Kidney epithelial cell (primary cell): ENCODE measurements at regions not wholly inside any gene's neighbourhood (a gene's known extent, or its start where the extent isn't known, plus 50 kb on each side); places are given as distances from the start of the nearest gene placed in this dataset.

Experiments used
- DNase-seq: peaks from one replicate; pipeline ENCODE4 v3.0.0-alpha.2; 2010; ENCODE audit warnings: low read depth
- H3K27me3 ChIP-seq: 2 replicates; pipeline ENCODE4 v1.6.0; 2011; ENCODE audit warnings: low read length; ENCODE audit not compliant: control insufficient read depth, insufficient read depth
- H3K36me3 ChIP-seq: 2 replicates; pipeline ENCODE4 v1.5.1; 2011; ENCODE audit warnings: low read length; ENCODE audit not compliant: control insufficient read depth, insufficient read depth
- H3K4me3 ChIP-seq: 2 replicates; pipeline ENCODE4 v1.5.1; 2011; ENCODE audit warnings: low read depth, mild to moderate bottlenecking, control low read depth, low read length
- TF ChIP-seq, protein P1 (sequence below): IDR thresholded peaks from 2 replicates; pipeline ENCODE4 v1.5.1; 2011; ENCODE audit warnings: mild to moderate bottlenecking, moderate library complexity, low read length, control low read depth, inconsistent platforms; ENCODE audit not compliant: insufficient read depth, poor library complexity, severe bottlenecking

DNA sequence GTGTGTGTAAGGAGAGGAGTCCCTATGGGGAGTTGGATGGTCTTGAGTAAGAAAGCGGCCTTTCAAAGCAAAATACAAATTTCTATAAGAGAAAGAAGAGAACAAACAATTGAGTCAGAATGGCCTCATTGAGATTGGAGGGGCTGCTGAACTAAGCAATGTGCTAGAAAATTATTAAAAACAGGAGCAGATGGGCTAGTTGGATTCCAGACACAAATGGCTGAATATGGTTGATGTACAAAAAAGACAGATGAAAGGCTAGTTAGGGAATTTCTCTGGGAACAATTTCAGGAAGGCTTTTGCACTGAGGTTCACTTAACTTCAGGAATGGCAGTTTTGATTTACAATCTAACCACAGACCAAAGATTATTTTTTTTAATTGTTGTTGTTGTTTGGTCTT, 1806.8 kb upstream of the TENM3 start:
- Histone ChIP-seq H3K4me3 (no peak overlapping the region), H3K36me3 (no peaks in the 10 kb centered on the region), H3K27me3 (no peaks in the 10 kb centered on the region)
- no peak for DNase-seq
- TF ChIP-seq, protein P1, sequence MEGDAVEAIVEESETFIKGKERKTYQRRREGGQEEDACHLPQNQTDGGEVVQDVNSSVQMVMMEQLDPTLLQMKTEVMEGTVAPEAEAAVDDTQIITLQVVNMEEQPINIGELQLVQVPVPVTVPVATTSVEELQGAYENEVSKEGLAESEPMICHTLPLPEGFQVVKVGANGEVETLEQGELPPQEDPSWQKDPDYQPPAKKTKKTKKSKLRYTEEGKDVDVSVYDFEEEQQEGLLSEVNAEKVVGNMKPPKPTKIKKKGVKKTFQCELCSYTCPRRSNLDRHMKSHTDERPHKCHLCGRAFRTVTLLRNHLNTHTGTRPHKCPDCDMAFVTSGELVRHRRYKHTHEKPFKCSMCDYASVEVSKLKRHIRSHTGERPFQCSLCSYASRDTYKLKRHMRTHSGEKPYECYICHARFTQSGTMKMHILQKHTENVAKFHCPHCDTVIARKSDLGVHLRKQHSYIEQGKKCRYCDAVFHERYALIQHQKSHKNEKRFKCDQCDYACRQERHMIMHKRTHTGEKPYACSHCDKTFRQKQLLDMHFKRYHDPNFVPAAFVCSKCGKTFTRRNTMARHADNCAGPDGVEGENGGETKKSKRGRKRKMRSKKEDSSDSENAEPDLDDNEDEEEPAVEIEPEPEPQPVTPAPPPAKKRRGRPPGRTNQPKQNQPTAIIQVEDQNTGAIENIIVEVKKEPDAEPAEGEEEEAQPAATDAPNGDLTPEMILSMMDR = no peak

DNA sequence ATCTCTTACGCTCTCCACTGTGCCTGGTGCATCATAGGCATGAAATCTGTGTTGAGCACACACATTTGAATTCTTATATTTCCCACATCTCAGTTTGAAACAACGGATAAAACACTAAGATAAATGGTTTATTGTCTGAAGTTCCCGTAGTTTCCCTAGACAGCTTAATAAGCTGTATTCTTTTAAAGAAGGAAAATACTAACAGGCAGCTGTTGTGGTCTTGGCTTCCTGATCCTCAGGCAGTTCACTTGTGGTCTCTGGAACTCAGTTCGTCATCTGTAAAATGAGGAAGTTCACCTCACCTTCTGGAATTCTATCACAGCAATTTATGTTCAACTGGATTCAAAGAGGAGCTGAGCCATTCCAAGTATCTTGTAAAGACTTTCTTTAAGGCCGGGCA, 1805.6 kb upstream of the TENM3 start:
- no peak for DNase-seq

DNA sequence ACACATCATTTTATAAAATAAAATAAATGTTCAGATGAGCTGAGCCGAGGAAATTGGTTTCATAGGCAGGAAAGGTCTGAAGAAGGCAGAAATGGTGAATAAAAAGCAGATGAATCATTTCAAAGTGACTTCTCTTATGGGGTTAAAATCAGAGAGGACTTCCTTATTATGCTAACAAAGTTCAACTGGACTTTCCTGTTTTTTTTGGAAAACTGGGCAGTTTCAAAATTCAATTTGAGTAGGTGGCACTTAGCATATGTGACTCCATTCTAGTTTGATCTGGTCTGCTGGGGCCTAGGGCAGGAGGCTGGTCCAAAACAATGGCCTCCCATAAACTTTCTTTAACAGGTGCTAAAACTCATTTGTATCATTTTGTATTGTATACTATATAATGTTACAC, 1794.9 kb upstream of the TENM3 start:
- H3K36me3 ChIP-seq = no peaks in the 10 kb centered on the region
- TF ChIP-seq, protein P1 = no peak
- H3K4me3 ChIP-seq = no peak overlapping the region
- H3K27me3 ChIP-seq = no peaks in the 10 kb centered on the region
- no peak for DNase-seq

More for the DNA sequence above, 1805.6 kb upstream of the TENM3 start:
- H3K27me3 ChIP-seq = no peaks in the 10 kb centered on the region
- TF ChIP-seq, protein P1 = no peak
- no peaks in the 10 kb centered on the region for H3K36me3 ChIP-seq
- no peak overlapping the region for H3K4me3 ChIP-seq

DNA sequence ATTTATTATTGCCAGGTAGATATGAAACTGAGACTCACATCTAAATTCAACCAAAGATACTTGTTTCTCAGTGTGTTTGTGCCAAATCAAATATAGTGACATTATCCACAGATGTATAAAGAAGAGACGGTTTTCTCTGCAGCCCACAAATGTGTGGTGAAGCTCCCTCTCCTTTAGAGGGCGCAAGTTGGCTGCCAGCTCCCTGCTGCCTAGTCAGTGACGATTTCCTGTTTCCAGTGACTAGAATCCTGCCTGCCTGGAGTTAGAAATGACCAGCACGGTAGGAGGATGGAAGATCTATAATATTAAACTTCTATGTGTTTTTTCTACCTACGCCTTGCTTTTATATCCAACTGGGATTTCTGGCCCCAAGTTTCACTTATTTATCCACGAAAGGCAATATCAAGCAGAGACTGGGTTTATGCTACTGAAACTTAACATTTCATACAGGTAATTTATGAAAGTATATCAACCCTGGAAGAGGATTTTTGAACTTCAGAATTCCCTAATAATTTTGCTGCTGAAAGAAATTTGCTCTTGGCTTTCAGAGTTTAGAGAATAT, 1793.7 kb upstream of the TENM3 start:
- Histone ChIP-seq H3K27me3 (no peaks in the 10 kb centered on the region), H3K4me3 (no peak overlapping the region), H3K36me3 (no peaks in the 10 kb centered on the region)
- TF ChIP-seq, protein P1 = peak; percentile 69
- DNase-seq = peak; percentile 7

DNA sequence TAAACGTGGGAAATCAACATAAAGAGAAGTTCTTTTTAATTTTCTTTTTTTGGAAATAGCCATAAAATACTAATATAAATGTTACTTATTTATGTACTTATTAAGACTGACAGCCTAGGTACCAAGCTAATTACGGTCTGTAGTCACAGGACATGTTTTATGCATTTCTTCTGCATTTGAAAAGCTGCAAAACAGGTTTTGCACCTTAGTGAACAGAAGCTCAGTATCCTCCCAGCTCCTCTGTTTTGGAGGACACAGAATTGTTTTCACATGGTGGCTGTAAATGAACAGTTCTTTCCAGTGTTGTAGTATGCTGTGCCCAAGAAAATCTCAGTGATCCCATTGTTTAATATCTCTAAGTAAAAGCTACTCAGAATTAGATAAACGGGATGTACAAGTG, 1788.0 kb upstream of the TENM3 start:
- no peak overlapping the region for H3K4me3 ChIP-seq
- TF ChIP-seq, protein P1 = no peak
- no peak for DNase-seq

DNA sequence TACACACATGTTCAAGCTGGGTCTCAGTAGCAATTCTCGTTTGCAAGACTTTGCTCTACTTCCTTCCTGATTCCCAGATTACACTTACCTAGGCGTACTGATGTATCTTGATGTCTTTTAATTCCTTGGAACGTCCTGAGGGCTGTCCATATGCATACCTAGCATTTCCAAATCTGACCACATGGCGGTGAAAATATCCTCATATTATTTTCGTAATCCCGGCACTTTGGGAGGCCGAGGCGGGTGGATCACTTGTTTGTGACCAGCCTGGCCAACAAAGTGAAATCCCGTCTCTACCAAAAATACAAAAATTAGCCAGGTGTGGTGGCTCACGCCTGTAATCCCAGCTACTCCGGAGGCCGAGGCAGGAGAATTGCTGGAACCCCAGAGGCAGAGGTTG, 1786.3 kb upstream of the TENM3 start:
- H3K36me3 ChIP-seq = no peaks in the 10 kb centered on the region
- H3K27me3 ChIP-seq = no peaks in the 10 kb centered on the region
- no peak overlapping the region for H3K4me3 ChIP-seq
- TF ChIP-seq, protein P1 = peak; percentile 10
- no peak for DNase-seq

More for the DNA sequence above, 1788.0 kb upstream of the TENM3 start:
- Histone ChIP-seq H3K36me3 (no peaks in the 10 kb centered on the region), H3K27me3 (no peaks in the 10 kb centered on the region)
